ENCODE measurements at regions not wholly inside any gene's neighbourhood (a gene's known extent, or its start where the extent isn't known, plus 50 kb on each side); places are given as distances from the start of the nearest gene placed in this dataset.

GRCh38 chr5:9801908-9802307 is 171.8 kb upstream of the TAS2R1 start:
- no peak for DNase-seq

GRCh38 chr5:9799606-9800005 is 169.5 kb upstream of the TAS2R1 start:
- Histone ChIP-seq H3K36me3 (no peaks in the 10 kb centered on the region), H3K4me3 (no peak overlapping the region), H3K27ac (no peak overlapping the region), H3K27me3 (replicated peaks in 1 of 7) (no peaks in the 10 kb centered on the region), H3K9me3 (peaks cover 0 to 31% (median 17%) of the 10 kb centered on the region in 8 donors), H3K4me1 (no peaks in the 10 kb centered on the region)
- TF ChIP-seq CTCF (IDR thresholded peaks at IDR 0.05 in 8 of 11, conservative IDR thresholded peaks at IDR 0.05 in 3 of 11), result no peak
- TF ChIP-seq POLR2A (IDR thresholded peaks at IDR 0.05), result no peak
- TF ChIP-seq POLR2AphosphoS5 (IDR thresholded peaks at IDR 0.05), result no peak
- no peak for DNase-seq
- whole genome bisulfite sequencing, 5 donors, result 22 to 33% (median 31%) methylated on average over 4 of the region's 4 CpGs
- intact Hi-C loops (cut with DNase I; ENCODE audit: low total_unique reads), result no loop called here

More at GRCh38 chr5:9801908-9802307, 171.8 kb upstream of the TAS2R1 start:
- H3K9me3 ChIP-seq, result peaks cover 0 to 54% (median 28%) of the 10 kb centered on the region in 8 donors
- no peak overlapping the region for H3K27ac ChIP-seq
- no peak overlapping the region for H3K4me3 ChIP-seq
- H3K4me1 ChIP-seq, result no peaks in the 10 kb centered on the region
- no peaks in the 10 kb centered on the region for H3K36me3 ChIP-seq
- 84 to 93% (median 88%) methylated on average over 2 of the region's 2 CpGs for WGBS, 5 donors
- intact Hi-C loops (cut with DNase I; ENCODE audit: low total_unique reads), result no loop called here
- H3K27me3 ChIP-seq (replicated peaks in 1 of 7), result no peaks in the 10 kb centered on the region
- TF ChIP-seq POLR2AphosphoS5 (IDR thresholded peaks at IDR 0.05) (no peak), POLR2A (IDR thresholded peaks at IDR 0.05) (no peak), CTCF (IDR thresholded peaks at IDR 0.05 in 8 of 11, conservative IDR thresholded peaks at IDR 0.05 in 3 of 11) (no peak)

- TF ChIP-seq CTCF (IDR thresholded peaks at IDR 0.05 in 8 of 11, conservative IDR thresholded peaks at IDR 0.05 in 3 of 11), result no peak
- TF ChIP-seq POLR2A (IDR thresholded peaks at IDR 0.05), result no peak
- TF ChIP-seq POLR2AphosphoS5 (IDR thresholded peaks at IDR 0.05), result no peak
- no peak for DNase-seq
- no peak overlapping the region for H3K27ac ChIP-seq
- intact Hi-C loops (cut with DNase I; ENCODE audit: low total_unique reads), result no loop called here
- no peaks in the 10 kb centered on the region for H3K27me3 ChIP-seq (replicated peaks in 1 of 7)
- 85 to 92% (median 89%) methylated on average over 7 of the region's 7 CpGs for WGBS, 5 donors
- no peaks in the 10 kb centered on the region for H3K4me1 ChIP-seq
- no peaks in the 10 kb centered on the region for H3K36me3 ChIP-seq
- no peaks in the 10 kb centered on the region for H3K9me3 ChIP-seq
- H3K4me3 ChIP-seq, result no peak overlapping the region
Measured at GRCh38 chr5:9790276-9790675, 160.1 kb upstream of the TAS2R1 start.

GRCh38 chr5:9789777-9790176 is 159.6 kb upstream of the TAS2R1 start:
- intact Hi-C loops (cut with DNase I; ENCODE audit: low total_unique reads), result no loop called here
- DNase-seq, result no peak
- no peak overlapping the region for H3K4me3 ChIP-seq
- H3K4me1 ChIP-seq, result no peaks in the 10 kb centered on the region
- 56 to 79% (median 59%) methylated on average over 1 of the region's 1 CpG for WGBS, 5 donors
- no peak for TF ChIP-seq POLR2AphosphoS5 (IDR thresholded peaks at IDR 0.05)
- no peak for TF ChIP-seq POLR2A (IDR thresholded peaks at IDR 0.05)
- TF ChIP-seq CTCF (IDR thresholded peaks at IDR 0.05 in 8 of 11, conservative IDR thresholded peaks at IDR 0.05 in 3 of 11), result no peak
- no peak overlapping the region for H3K27ac ChIP-seq
- H3K36me3 ChIP-seq, result no peaks in the 10 kb centered on the region
- H3K27me3 ChIP-seq (replicated peaks in 1 of 7), result no peaks in the 10 kb centered on the region
- no peaks in the 10 kb centered on the region for H3K9me3 ChIP-seq
